Ascending aorta (tissue), 2 donors: ENCODE measurements at regions not wholly inside any gene's neighbourhood (a gene's known extent, or its start where the extent isn't known, plus 50 kb on each side); places are given as distances from the start of the nearest gene placed in this dataset.

Source experiments
- DNase-seq, 2 donors: peaks; one replicate each; pipeline ENCODE4 v3.0.0-alpha.2; 2019; ENCODE audit warnings: low spot score in 2 of 2
- H3K27ac ChIP-seq, 2 donors: fragments of 200-600 bp; sonication (generic); one replicate each; pipeline ENCODE4 v1.5.1; 2016 to 2017; ENCODE audit warnings: mild to moderate bottlenecking in 1 of 2
- H3K27me3 ChIP-seq: fragments of 200-600 bp; sonication (generic); one replicate; pipeline ENCODE4 v1.5.1; 2017
- H3K36me3 ChIP-seq, 2 donors: fragments of 200-600 bp; sonication (generic); one replicate each; pipeline ENCODE4 v1.5.1; 2016
- H3K4me1 ChIP-seq, 2 donors: fragments of 200-600 bp; sonication (generic); one replicate each; pipeline ENCODE4 v1.5.1; 2016 to 2017; ENCODE audit warnings: mild to moderate bottlenecking in 1 of 2
- H3K4me3 ChIP-seq, 2 donors: fragments of 200-600 bp; sonication (generic); one replicate each; pipeline ENCODE4 v1.5.1; 2016 to 2017; ENCODE audit warnings: mild to moderate bottlenecking in 1 of 2
- H3K9me3 ChIP-seq, 2 donors: fragments of 200-600 bp; sonication (generic); one replicate each; pipeline ENCODE4 v1.5.1; 2016
- CTCF ChIP-seq, 3 experiments: fragments of 200-600 bp in 2 of 3; fragments of 450-650 bp in 1 of 3; sonication (generic) in 2 of 3; IDR thresholded peaks; one replicate each; pipeline ENCODE4 v1.5.1; 2016 to 2019; ENCODE audit warnings: antibody characterized with exemption in 3 of 3, mild to moderate bottlenecking in 1 of 3, moderate library complexity in 1 of 3
- intact Hi-C: fragments of 100-400 bp; cut with DNase I; formaldehyde crosslinking; loops from one replicate; pipeline ENCODE4 v1.15.1; 2023

- Histone ChIP-seq H3K27ac (no peak overlapping the region), H3K27me3 (no peaks in the 10 kb centered on the region), H3K9me3 (no peaks in the 10 kb centered on the region), H3K36me3 (no peaks in the 10 kb centered on the region), H3K4me1 (no peaks in the 10 kb centered on the region), H3K4me3 (no peak overlapping the region)
- no peak for DNase-seq
- TF ChIP-seq CTCF (IDR thresholded peaks at IDR 0.05), result no peak
- intact Hi-C loops, result no loop called here
These were observed 335.6 kb upstream of the BTBD3 start for GRCh38 chr20:11582060-11582459.

- Histone ChIP-seq H3K4me1 (no peaks in the 10 kb centered on the region), H3K27ac (no peak overlapping the region), H3K36me3 (no peaks in the 10 kb centered on the region), H3K4me3 (no peak overlapping the region), H3K27me3 (no peaks in the 10 kb centered on the region), H3K9me3 (no peaks in the 10 kb centered on the region)
- intact Hi-C loops, result no loop called here
- DNase-seq, result no peak
- no peak for TF ChIP-seq CTCF (IDR thresholded peaks at IDR 0.05)
These were observed 331.8 kb upstream of the BTBD3 start for GRCh38 chr20:11585752-11586352.

- no peaks in the 10 kb centered on the region for H3K36me3 ChIP-seq
- no peak overlapping the region for H3K4me3 ChIP-seq
- DNase-seq, result no peak
- intact Hi-C loops, result no loop called here
- no peak overlapping the region for H3K27ac ChIP-seq
- TF ChIP-seq CTCF (IDR thresholded peaks at IDR 0.05), result no peak
- no peaks in the 10 kb centered on the region for H3K27me3 ChIP-seq
- no peaks in the 10 kb centered on the region for H3K4me1 ChIP-seq
- H3K9me3 ChIP-seq, result no peaks in the 10 kb centered on the region
These were observed 328.8 kb upstream of the BTBD3 start for GRCh38 chr20:11588875-11589274.

- Histone ChIP-seq H3K4me3 (no peak overlapping the region), H3K27me3 (no peaks in the 10 kb centered on the region), H3K4me1 (no peaks in the 10 kb centered on the region), H3K36me3 (no peaks in the 10 kb centered on the region), H3K27ac (no peak overlapping the region), H3K9me3 (no peaks in the 10 kb centered on the region)
- TF ChIP-seq CTCF (IDR thresholded peaks at IDR 0.05), result no peak
- DNase-seq, result no peak
- intact Hi-C loops, result no loop called here
These were observed 325.7 kb upstream of the BTBD3 start for GRCh38 chr20:11591965-11592364.

- DNase-seq, result no peak
These were observed 313.4 kb upstream of the BTBD3 start for GRCh38 chr20:11604339-11604738.

More at GRCh38 chr20:11604339-11604738, 313.4 kb upstream of the BTBD3 start:
- no peak for TF ChIP-seq CTCF (IDR thresholded peaks at IDR 0.05)
- intact Hi-C loops, result no loop called here
- Histone ChIP-seq H3K9me3 (no peaks in the 10 kb centered on the region), H3K27ac (no peak overlapping the region), H3K27me3 (no peaks in the 10 kb centered on the region), H3K4me1 (no peaks in the 10 kb centered on the region), H3K36me3 (no peaks in the 10 kb centered on the region), H3K4me3 (no peak overlapping the region)
